HepG2 (cell line): ENCODE measurements at regions not wholly inside any gene's neighbourhood (a gene's known extent, or its start where the extent isn't known, plus 50 kb on each side); places are given as distances from the start of the nearest gene placed in this dataset.

Experiments
- ASH2L ChIP-seq: fragments of 300-600, 200-600 bp; sonication (generic); IDR thresholded peaks from 2 replicates; pipeline ENCODE4 v1.7.0; 2017; ENCODE audit warnings: low read depth, mild to moderate bottlenecking, moderate library complexity, mixed read lengths, low read length; ENCODE audit not compliant: insufficient read length
- ATF1 ChIP-seq: IDR thresholded peaks from 2 replicates; pipeline ENCODE4 v1.6.1; 2016; ENCODE audit warnings: mild to moderate bottlenecking, control low read depth
- ATRX ChIP-seq: sonication (generic); formaldehyde crosslinking; IDR thresholded peaks from 2 replicates; pipeline ENCODE4 v1.4.0; 2020; ENCODE audit warnings: missing genetic modification reagents, borderline replicate concordance
- CREB1 ChIP-seq, 2 experiments: fragments of 450-650 bp in 1 of 2; IDR thresholded peaks; 2 replicates each; pipeline ENCODE4 v1.6.1; 2016 to 2017; ENCODE audit warnings: control low read depth in 1 of 2, mild to moderate bottlenecking in 1 of 2, missing compliant biosample characterization in 1 of 2, missing genetic modification characterization in 1 of 2
- GATAD2A ChIP-seq: IDR thresholded peaks from 2 replicates; pipeline ENCODE4 v1.6.1; 2016
- MAFG ChIP-seq: sonication (generic); formaldehyde crosslinking; IDR thresholded peaks from 2 replicates; pipeline ENCODE4 v1.5.1; 2020; ENCODE audit warnings: mild to moderate bottlenecking, missing genetic modification reagents
- MEIS2 ChIP-seq: sonication (generic); formaldehyde crosslinking; IDR thresholded peaks from 2 replicates; pipeline ENCODE4 v1.9.0; 2021; ENCODE audit warnings: mild to moderate bottlenecking, missing genetic modification reagents
- MIER3 ChIP-seq: IDR thresholded peaks from 2 replicates; pipeline ENCODE4 v1.6.1; 2016; ENCODE audit warnings: missing compliant biosample characterization, borderline replicate concordance
- MLX ChIP-seq: IDR thresholded peaks from 2 replicates; pipeline ENCODE4 v1.6.1; 2016
- MTA1 ChIP-seq: sonication (generic); formaldehyde crosslinking; IDR thresholded peaks from 2 replicates; pipeline ENCODE4 v1.4.0; 2020; ENCODE audit warnings: missing genetic modification reagents, mild to moderate bottlenecking, borderline replicate concordance
- NFE2L2 ChIP-seq: fragments of 150-350 bp; IDR thresholded peaks from 2 replicates; pipeline ENCODE4 v1.6.1; 2014; ENCODE audit warnings: low read length
- NR2F1 ChIP-seq, 2 experiments: fragments of 450-650 bp in 1 of 2; formaldehyde crosslinking in 1 of 2; IDR thresholded peaks; 2 replicates each; pipeline versions ENCODE4 v1.5.0 to v1.6.1; 2016 to 2020; ENCODE audit warnings: mild to moderate bottlenecking in 1 of 2, missing compliant biosample characterization in 1 of 2, missing genetic modification reagents in 1 of 2, moderate library complexity in 1 of 2
- SMAD9 ChIP-seq: sonication (generic); formaldehyde crosslinking; IDR thresholded peaks from 2 replicates; pipeline ENCODE4 v1.5.1; 2020; ENCODE audit warnings: mild to moderate bottlenecking, missing genetic modification reagents
- SUZ12 ChIP-seq: fragments of 150-350 bp; IDR thresholded peaks from 2 replicates; pipeline ENCODE4 v1.6.1; 2014; ENCODE audit warnings: low read depth, low read length
- TCF7 ChIP-seq: sonication (generic); IDR thresholded peaks from 2 replicates; pipeline ENCODE4 v1.6.1; 2016; ENCODE audit warnings: antibody characterized with exemption, low read depth
- TGIF2 ChIP-seq: IDR thresholded peaks from 2 replicates; pipeline ENCODE4 v1.6.1; 2016; ENCODE audit warnings: control low read depth, missing compliant biosample characterization
- ZFP36L2 ChIP-seq: sonication (generic); formaldehyde crosslinking; IDR thresholded peaks from 2 replicates; pipeline ENCODE4 v1.4.0; 2020; ENCODE audit warnings: missing genetic modification reagents
- ZFP37 ChIP-seq: sonication (generic); formaldehyde crosslinking; IDR thresholded peaks from 2 replicates; pipeline ENCODE4 v1.4.0; 2020; ENCODE audit warnings: missing genetic modification reagents, borderline replicate concordance
- ZNF24 ChIP-seq: fragments of 450-650 bp; IDR thresholded peaks from 2 replicates; pipeline ENCODE4 v1.6.1; 2017; ENCODE audit warnings: antibody characterized with exemption, mild to moderate bottlenecking
- ZNF253 ChIP-seq: sonication (generic); formaldehyde crosslinking; IDR thresholded peaks from 2 replicates; pipeline ENCODE4 v1.8.0; 2022; ENCODE audit warnings: mild to moderate bottlenecking, missing genetic modification reagents, borderline replicate concordance
- ZNF292 ChIP-seq: sonication (generic); formaldehyde crosslinking; IDR thresholded peaks from 2 replicates; pipeline ENCODE4 v1.8.1; 2022; ENCODE audit warnings: mild to moderate bottlenecking, low read depth, missing genetic modification reagents, borderline replicate concordance
- ZNF546 ChIP-seq: sonication (generic); formaldehyde crosslinking; conservative IDR thresholded peaks from 2 replicates; pipeline ENCODE4 v1.8.1; 2023; ENCODE audit warnings: mild to moderate bottlenecking, missing genetic modification reagents
- ZNF556 ChIP-seq: sonication (generic); formaldehyde crosslinking; IDR thresholded peaks from 2 replicates; pipeline ENCODE4 v1.4.0; 2020; ENCODE audit warnings: mild to moderate bottlenecking, missing genetic modification reagents, borderline replicate concordance
- ZNF674 ChIP-seq: sonication (generic); formaldehyde crosslinking; IDR thresholded peaks from 2 replicates; pipeline ENCODE4 v1.5.0; 2020; ENCODE audit warnings: low read depth, mild to moderate bottlenecking, missing genetic modification reagents
- ZNF746 ChIP-seq: sonication (generic); formaldehyde crosslinking; IDR thresholded peaks from 2 replicates; pipeline ENCODE4 v1.8.0; 2022; ENCODE audit warnings: mild to moderate bottlenecking, missing genetic modification reagents
- ZNF83 ChIP-seq: sonication (generic); formaldehyde crosslinking; IDR thresholded peaks from 2 replicates; pipeline ENCODE4 v1.4.0; 2020; ENCODE audit warnings: missing genetic modification reagents, mild to moderate bottlenecking, borderline replicate concordance
- ZNF850 ChIP-seq: sonication (generic); formaldehyde crosslinking; conservative IDR thresholded peaks from 2 replicates; pipeline ENCODE4 v1.9.0; 2021; ENCODE audit warnings: mild to moderate bottlenecking, missing genetic modification reagents
- TF ChIP-seq, protein P1 (sequence below): sonication (generic); formaldehyde crosslinking; IDR thresholded peaks from 2 replicates; pipeline ENCODE4 v1.4.0; 2020; ENCODE audit warnings: mild to moderate bottlenecking, missing genetic modification reagents, borderline replicate concordance
- TF ChIP-seq, protein P2 (sequence below): sonication (generic); formaldehyde crosslinking; IDR thresholded peaks from 2 replicates; pipeline ENCODE4 v1.4.0; 2020; ENCODE audit warnings: mild to moderate bottlenecking, missing genetic modification reagents

DNA sequence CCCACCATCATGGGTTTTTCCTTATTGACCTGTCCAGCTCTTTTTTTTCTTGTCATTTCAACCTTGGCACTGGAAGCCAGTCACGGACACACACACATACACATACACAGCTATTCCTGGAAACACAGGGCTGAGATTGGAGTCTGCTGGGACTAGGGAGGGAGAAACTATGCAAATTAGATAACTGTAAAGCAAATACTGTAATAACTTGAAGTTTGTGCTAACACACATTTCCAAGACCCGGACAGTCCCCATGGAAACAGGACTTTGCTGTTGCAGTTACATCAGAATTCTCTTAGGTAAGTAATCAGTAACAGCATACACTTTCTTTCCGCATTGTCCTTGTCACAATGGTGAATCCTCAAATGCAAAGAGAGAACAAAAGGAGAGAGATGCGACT is 304.4 kb downstream of the KBTBD8 start (continued):
- no peak for TF ChIP-seq ZNF83 (CRISPR knock-in tag)
- no peak for TF ChIP-seq ATF1 (CRISPR knock-in tag)
- TF ChIP-seq, protein P1, sequence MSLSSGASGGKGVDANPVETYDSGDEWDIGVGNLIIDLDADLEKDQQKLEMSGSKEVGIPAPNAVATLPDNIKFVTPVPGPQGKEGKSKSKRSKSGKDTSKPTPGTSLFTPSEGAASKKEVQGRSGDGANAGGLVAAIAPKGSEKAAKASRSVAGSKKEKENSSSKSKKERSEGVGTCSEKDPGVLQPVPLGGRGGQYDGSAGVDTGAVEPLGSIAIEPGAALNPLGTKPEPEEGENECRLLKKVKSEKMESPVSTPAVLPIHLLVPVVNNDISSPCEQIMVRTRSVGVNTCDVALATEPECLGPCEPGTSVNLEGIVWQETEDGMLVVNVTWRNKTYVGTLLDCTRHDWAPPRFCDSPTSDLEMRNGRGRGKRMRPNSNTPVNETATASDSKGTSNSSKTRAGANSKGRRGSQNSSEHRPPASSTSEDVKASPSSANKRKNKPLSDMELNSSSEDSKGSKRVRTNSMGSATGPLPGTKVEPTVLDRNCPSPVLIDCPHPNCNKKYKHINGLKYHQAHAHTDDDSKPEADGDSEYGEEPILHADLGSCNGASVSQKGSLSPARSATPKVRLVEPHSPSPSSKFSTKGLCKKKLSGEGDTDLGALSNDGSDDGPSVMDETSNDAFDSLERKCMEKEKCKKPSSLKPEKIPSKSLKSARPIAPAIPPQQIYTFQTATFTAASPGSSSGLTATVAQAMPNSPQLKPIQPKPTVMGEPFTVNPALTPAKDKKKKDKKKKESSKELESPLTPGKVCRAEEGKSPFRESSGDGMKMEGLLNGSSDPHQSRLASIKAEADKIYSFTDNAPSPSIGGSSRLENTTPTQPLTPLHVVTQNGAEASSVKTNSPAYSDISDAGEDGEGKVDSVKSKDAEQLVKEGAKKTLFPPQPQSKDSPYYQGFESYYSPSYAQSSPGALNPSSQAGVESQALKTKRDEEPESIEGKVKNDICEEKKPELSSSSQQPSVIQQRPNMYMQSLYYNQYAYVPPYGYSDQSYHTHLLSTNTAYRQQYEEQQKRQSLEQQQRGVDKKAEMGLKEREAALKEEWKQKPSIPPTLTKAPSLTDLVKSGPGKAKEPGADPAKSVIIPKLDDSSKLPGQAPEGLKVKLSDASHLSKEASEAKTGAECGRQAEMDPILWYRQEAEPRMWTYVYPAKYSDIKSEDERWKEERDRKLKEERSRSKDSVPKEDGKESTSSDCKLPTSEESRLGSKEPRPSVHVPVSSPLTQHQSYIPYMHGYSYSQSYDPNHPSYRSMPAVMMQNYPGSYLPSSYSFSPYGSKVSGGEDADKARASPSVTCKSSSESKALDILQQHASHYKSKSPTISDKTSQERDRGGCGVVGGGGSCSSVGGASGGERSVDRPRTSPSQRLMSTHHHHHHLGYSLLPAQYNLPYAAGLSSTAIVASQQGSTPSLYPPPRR (CRISPR knock-in tag), result no peak
- 0 out of 4 replicates have a peak, but pooled peaks of 1 of the 2 experiments have one; percentile 46 for TF ChIP-seq NR2F1 (CRISPR knock-in tag; IDR thresholded peaks at IDR 0.05)
- TF ChIP-seq MEIS2 (CRISPR knock-in tag), result no peak
- TF ChIP-seq ZNF292 (CRISPR knock-in tag), result no peak
- no peak for TF ChIP-seq SMAD9 (CRISPR knock-in tag)
- TF ChIP-seq TGIF2 (CRISPR knock-in tag), result no peak
- TF ChIP-seq ZFP36L2 (CRISPR knock-in tag), result no peak
- no peak for TF ChIP-seq SUZ12
- TF ChIP-seq ZNF546, result no peak
- TF ChIP-seq ZNF24, result no peak
- TF ChIP-seq ATRX (CRISPR knock-in tag), result no peak
- TF ChIP-seq NFE2L2, result no peak
- TF ChIP-seq ZFP37, result no peak
- no peak for TF ChIP-seq ZNF850
- TF ChIP-seq, protein P2, sequence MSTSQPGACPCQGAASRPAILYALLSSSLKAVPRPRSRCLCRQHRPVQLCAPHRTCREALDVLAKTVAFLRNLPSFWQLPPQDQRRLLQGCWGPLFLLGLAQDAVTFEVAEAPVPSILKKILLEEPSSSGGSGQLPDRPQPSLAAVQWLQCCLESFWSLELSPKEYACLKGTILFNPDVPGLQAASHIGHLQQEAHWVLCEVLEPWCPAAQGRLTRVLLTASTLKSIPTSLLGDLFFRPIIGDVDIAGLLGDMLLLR (CRISPR knock-in tag), result no peak
- no peak for TF ChIP-seq MLX (CRISPR knock-in tag)
- no peak for TF ChIP-seq ZNF556 (CRISPR knock-in tag)
- peak; percentile 43 for TF ChIP-seq GATAD2A
- no peak for TF ChIP-seq MIER3 (CRISPR knock-in tag)
- no peak for TF ChIP-seq ZNF746
- no peak for TF ChIP-seq CREB1 (IDR thresholded peaks at IDR 0.05)
- peak; percentile 37; the same call in 1 of the 2 replicates for TF ChIP-seq CREB1 (CRISPR knock-in tag; IDR thresholded peaks at IDR 0.05)
- TF ChIP-seq TCF7, result no peak
- TF ChIP-seq MAFG (CRISPR knock-in tag), result no peak
- no peak for TF ChIP-seq ZNF253 (CRISPR knock-in tag)
- no peak for TF ChIP-seq ZNF674 (CRISPR knock-in tag)
- no peak for TF ChIP-seq MTA1
- peak; percentile 40 for TF ChIP-seq ASH2L
